ENCODE measurements at regions not wholly inside any gene's neighbourhood (a gene's known extent, or its start where the extent isn't known, plus 50 kb on each side); places are given as distances from the start of the nearest gene placed in this dataset.

DNA sequence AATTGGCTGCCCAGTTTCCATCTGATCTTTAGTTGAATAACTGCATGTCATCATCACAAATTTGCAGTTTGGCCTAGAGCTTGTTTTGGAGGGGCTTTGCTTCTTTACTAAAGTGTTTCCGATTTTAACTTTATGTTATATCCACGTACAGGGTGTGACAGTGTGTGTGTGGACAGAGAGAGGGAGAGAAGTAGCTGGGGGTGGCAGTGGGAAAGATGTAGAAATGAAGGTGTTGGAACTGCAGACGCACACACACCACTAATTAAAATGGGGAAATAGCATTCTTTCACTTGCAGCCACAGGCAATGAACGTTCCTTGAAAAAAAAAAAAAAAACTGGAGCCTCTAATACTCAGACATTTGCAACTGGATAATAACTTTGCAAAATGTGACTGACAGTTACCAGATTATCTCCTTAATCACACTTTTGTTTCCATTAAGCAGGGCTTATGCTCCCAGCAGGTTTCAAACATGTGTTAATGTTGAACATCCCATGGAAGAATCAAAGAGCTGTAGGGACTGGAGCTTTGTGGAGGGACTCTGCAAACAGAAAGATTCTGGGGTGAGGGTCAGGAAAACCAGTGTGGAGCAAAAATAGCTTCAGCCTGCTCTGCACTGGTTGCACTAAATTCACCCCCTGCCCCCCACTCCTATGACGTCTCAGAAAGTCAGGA, 238.1 kb upstream of the TENM4 start:
- ChIA-PET SMC1A (ENCODE audit: uncharacterized antibody, unreplicated experiment) (no interaction called here), POLR2A (no interaction called here), RAD21 (ENCODE audit: unreplicated experiment) (no interaction called here), CTCF (no interaction called here)
- Histone ChIP-seq H3K4me2 (ENCODE audit: control insufficient read depth, insufficient read depth) (no peak overlapping the region), H2AFZ (ENCODE audit: control insufficient read depth, low read depth, low read length) (no peak overlapping the region), H3K79me2 (ENCODE audit: control insufficient read depth, insufficient read depth, low read length) (no peaks in the 10 kb centered on the region), H3K36me3 (ENCODE audit: control insufficient read depth in 2 of 2, insufficient read depth in 2 of 2, low read length in 1 of 2) (no peaks in the 10 kb centered on the region), H3K27ac (ENCODE audit: control insufficient read depth, insufficient read depth) (no peak overlapping the region), H3K9ac (ENCODE audit: control insufficient read depth, insufficient read depth, low read length) (no peak overlapping the region), H3K4me3 (no peak overlapping the region), H4K20me1 (ENCODE audit: control insufficient read depth, insufficient read depth) (no peaks in the 10 kb centered on the region), H3K4me1 (ENCODE audit: control insufficient read depth, insufficient read depth, low read length) (no peaks in the 10 kb centered on the region), H3K27me3 (replicated peaks in 1 of 2; ENCODE audit: control insufficient read depth in 2 of 2, insufficient read depth in 2 of 2, low read length in 1 of 2) (no peaks in the 10 kb centered on the region; a peak in 2 of 4 replicates), H3K9me3 (replicated peaks; ENCODE audit: control insufficient read depth, insufficient read depth, low read length) (no peaks in the 10 kb centered on the region)
- BruUV-seq (replicated peaks), result no TSS peak
- intact Hi-C loops (cut with micrococcal nuclease; ENCODE audit: unreplicated experiment), result no loop called here
- no peak for ATAC-seq
- in situ Hi-C loops (cut with MboI), result no loop called here
- WGBS (ENCODE audit: insufficient coverage, insufficient replicate concordance, low lambda C conversion rate, missing lambda C conversion rate), result 8% methylated on average over 5 of the region's 5 CpGs
- DNase-seq (ENCODE audit: low read depth, low spot score), result no peak
- FAIRE-seq, result no peak
- no peak for TF ChIP-seq RBBP5 (conservative IDR thresholded peaks at IDR 0.05)
- no peak for TF ChIP-seq SPI1 (IDR thresholded peaks at IDR 0.05; ENCODE audit: borderline replicate concordance, insufficient read depth, low read depth, low read length)
- TF ChIP-seq ZNF217 (IDR thresholded peaks at IDR 0.05), result no peak
- TF ChIP-seq BACH1 (IDR thresholded peaks at IDR 0.05; ENCODE audit: borderline replicate concordance), result no peak
- TF ChIP-seq BHLHE40 (IDR thresholded peaks at IDR 0.05; ENCODE audit: borderline replicate concordance in 1 of 2, low read depth in 2 of 2, low read length in 1 of 2), result no peak
- TF ChIP-seq CBFB (IDR thresholded peaks at IDR 0.05; ENCODE audit: low read depth), result no peak
- no peak for TF ChIP-seq CREM (IDR thresholded peaks at IDR 0.05; ENCODE audit: low read depth)

DNA sequence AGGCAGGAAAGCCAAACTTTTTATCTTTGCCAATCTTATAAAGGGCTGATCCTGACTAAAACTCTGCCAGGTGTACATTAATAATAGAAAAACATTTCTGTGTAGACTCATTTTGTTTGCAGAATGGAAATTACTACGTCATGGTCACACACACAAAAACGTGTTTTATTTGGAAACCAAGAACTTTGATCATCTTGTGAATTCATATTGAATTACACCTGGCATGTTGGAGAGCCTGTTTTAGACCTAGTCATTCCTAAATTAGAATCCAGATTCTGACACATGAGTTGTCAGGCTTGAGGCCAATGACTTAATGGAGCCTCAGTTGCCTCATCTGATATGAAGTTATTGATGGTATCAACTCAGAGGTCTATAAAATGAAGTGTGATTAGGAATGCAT, 235.6 kb upstream of the TENM4 start:
- no peak for FAIRE-seq
- CTCF ChIA-PET, result no interaction called here
- no TSS peak for BruUV-seq (replicated peaks)
- DNase-seq (ENCODE audit: low read depth, low spot score), result no peak
- in situ Hi-C loops (cut with MboI), result no loop called here
- no peaks in the 10 kb centered on the region for H3K9me3 ChIP-seq (replicated peaks; ENCODE audit: control insufficient read depth, insufficient read depth, low read length)
- no peaks in the 10 kb centered on the region; a peak in 2 of 4 replicates for H3K27me3 ChIP-seq (replicated peaks in 1 of 2; ENCODE audit: control insufficient read depth in 2 of 2, insufficient read depth in 2 of 2, low read length in 1 of 2)
- SMC1A ChIA-PET (ENCODE audit: uncharacterized antibody, unreplicated experiment), result no interaction called here
- no peaks in the 10 kb centered on the region for H3K4me1 ChIP-seq (ENCODE audit: control insufficient read depth, insufficient read depth, low read length)
- H4K20me1 ChIP-seq (ENCODE audit: control insufficient read depth, insufficient read depth), result no peaks in the 10 kb centered on the region
- RAD21 ChIA-PET (ENCODE audit: unreplicated experiment), result no interaction called here
- WGBS (ENCODE audit: insufficient coverage, insufficient replicate concordance, low lambda C conversion rate, missing lambda C conversion rate), result 0% methylated on average over 2 of the region's 2 CpGs
- no peak overlapping the region for H3K4me3 ChIP-seq
- H3K27ac ChIP-seq (ENCODE audit: control insufficient read depth, insufficient read depth), result no peak overlapping the region
- H3K36me3 ChIP-seq (ENCODE audit: control insufficient read depth in 2 of 2, insufficient read depth in 2 of 2, low read length in 1 of 2), result no peaks in the 10 kb centered on the region
- ATAC-seq, result no peak
- H2AFZ ChIP-seq (ENCODE audit: control insufficient read depth, low read depth, low read length), result no peak overlapping the region
- H3K79me2 ChIP-seq (ENCODE audit: control insufficient read depth, insufficient read depth, low read length), result no peaks in the 10 kb centered on the region
- H3K4me2 ChIP-seq (ENCODE audit: control insufficient read depth, insufficient read depth), result no peak overlapping the region
- intact Hi-C loops (cut with micrococcal nuclease; ENCODE audit: unreplicated experiment), result no loop called here
- POLR2A ChIA-PET, result no interaction called here
- no peak overlapping the region for H3K9ac ChIP-seq (ENCODE audit: control insufficient read depth, insufficient read depth, low read length)
- no peak for TF ChIP-seq NBN (IDR thresholded peaks at IDR 0.05)
- TF ChIP-seq, protein P1, sequence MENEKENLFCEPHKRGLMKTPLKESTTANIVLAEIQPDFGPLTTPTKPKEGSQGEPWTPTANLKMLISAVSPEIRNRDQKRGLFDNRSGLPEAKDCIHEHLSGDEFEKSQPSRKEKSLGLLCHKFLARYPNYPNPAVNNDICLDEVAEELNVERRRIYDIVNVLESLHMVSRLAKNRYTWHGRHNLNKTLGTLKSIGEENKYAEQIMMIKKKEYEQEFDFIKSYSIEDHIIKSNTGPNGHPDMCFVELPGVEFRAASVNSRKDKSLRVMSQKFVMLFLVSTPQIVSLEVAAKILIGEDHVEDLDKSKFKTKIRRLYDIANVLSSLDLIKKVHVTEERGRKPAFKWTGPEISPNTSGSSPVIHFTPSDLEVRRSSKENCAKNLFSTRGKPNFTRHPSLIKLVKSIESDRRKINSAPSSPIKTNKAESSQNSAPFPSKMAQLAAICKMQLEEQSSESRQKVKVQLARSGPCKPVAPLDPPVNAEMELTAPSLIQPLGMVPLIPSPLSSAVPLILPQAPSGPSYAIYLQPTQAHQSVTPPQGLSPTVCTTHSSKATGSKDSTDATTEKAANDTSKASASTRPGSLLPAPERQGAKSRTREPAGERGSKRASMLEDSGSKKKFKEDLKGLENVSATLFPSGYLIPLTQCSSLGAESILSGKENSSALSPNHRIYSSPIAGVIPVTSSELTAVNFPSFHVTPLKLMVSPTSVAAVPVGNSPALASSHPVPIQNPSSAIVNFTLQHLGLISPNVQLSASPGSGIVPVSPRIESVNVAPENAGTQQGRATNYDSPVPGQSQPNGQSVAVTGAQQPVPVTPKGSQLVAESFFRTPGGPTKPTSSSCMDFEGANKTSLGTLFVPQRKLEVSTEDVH (IDR thresholded peaks at IDR 0.05; ENCODE audit: low read depth, partially characterized antibody), result no peak
- no peak for TF ChIP-seq MEF2B (IDR thresholded peaks at IDR 0.05; ENCODE audit: partially characterized antibody, poor library complexity, severe bottlenecking)
- TF ChIP-seq, protein P2, sequence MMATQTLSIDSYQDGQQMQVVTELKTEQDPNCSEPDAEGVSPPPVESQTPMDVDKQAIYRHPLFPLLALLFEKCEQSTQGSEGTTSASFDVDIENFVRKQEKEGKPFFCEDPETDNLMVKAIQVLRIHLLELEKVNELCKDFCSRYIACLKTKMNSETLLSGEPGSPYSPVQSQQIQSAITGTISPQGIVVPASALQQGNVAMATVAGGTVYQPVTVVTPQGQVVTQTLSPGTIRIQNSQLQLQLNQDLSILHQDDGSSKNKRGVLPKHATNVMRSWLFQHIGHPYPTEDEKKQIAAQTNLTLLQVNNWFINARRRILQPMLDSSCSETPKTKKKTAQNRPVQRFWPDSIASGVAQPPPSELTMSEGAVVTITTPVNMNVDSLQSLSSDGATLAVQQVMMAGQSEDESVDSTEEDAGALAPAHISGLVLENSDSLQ (IDR thresholded peaks at IDR 0.05), result no peak
- TF ChIP-seq SUPT20H (IDR thresholded peaks at IDR 0.05; ENCODE audit: borderline replicate concordance, control insufficient read depth, low read depth, low read length), result no peak
- TF ChIP-seq CBX3 (IDR thresholded peaks at IDR 0.05; ENCODE audit: borderline replicate concordance, low read depth), result no peak
